BJ (cell line): ENCODE measurements at regions not wholly inside any gene's neighbourhood (a gene's known extent, or its start where the extent isn't known, plus 50 kb on each side); places are given as distances from the start of the nearest gene placed in this dataset.

Experiments used
- CTCF ChIA-PET: fragments of 350-600 bp; formaldehyde crosslinking; extraction: SDS; loops from one replicate; lab custom pipeline; 2021; ENCODE audit warnings: antibody characterized with exemption, inconsistent platforms; lab: Yijun Ruan, JAX
- POLR2A ChIA-PET: fragments of 300-600 bp; sonication (Branson Sonifier 250); formaldehyde crosslinking; extraction: SDS; loops from one replicate; lab custom pipeline; 2021; ENCODE audit warnings: antibody characterized with exemption; lab: Charles Lee
- DNase-seq: peaks from one replicate; pipeline ENCODE4 v3.0.0-alpha.2; 2011; ENCODE audit warnings: low read depth
- H3K27me3 ChIP-seq: 2 replicates; pipeline ENCODE4 v1.6.0; 2011; ENCODE audit warnings: low read length; ENCODE audit not compliant: control insufficient read depth, insufficient read depth
- H3K36me3 ChIP-seq: 2 replicates; pipeline ENCODE4 v1.5.1; 2011; ENCODE audit warnings: low read length; ENCODE audit not compliant: control insufficient read depth, insufficient read depth
- H3K4me3 ChIP-seq: 2 replicates; pipeline ENCODE4 v1.5.1; 2011; ENCODE audit warnings: low read depth, mild to moderate bottlenecking, control low read depth, low read length
- TF ChIP-seq, protein P1 (sequence below): IDR thresholded peaks from 2 replicates; pipeline ENCODE4 v1.5.1; 2011; ENCODE audit warnings: low read depth, mild to moderate bottlenecking, control low read depth, inconsistent platforms, low read length, moderate library complexity; ENCODE audit not compliant: insufficient read depth

DNA sequence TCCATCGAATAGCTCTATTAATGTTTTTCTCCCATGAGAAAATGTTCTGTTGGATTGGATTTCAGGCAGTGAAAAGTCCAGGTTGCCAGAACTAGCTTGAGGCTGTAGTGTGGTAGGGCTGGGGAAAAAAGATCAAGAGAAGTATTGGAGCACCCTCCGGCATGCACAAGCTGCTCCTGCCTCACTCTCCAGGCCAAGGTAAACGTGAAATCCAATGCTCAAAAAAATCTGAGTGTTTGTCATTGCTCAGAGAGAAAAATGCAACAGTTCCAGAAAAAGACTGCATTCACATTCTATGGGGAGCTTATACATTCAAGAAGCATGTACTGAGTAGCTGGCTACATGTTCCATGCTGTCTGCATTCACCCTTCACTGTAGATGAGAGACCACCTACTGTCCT, 680.9 kb upstream of the TBX3 start:
- TF ChIP-seq, protein P1, sequence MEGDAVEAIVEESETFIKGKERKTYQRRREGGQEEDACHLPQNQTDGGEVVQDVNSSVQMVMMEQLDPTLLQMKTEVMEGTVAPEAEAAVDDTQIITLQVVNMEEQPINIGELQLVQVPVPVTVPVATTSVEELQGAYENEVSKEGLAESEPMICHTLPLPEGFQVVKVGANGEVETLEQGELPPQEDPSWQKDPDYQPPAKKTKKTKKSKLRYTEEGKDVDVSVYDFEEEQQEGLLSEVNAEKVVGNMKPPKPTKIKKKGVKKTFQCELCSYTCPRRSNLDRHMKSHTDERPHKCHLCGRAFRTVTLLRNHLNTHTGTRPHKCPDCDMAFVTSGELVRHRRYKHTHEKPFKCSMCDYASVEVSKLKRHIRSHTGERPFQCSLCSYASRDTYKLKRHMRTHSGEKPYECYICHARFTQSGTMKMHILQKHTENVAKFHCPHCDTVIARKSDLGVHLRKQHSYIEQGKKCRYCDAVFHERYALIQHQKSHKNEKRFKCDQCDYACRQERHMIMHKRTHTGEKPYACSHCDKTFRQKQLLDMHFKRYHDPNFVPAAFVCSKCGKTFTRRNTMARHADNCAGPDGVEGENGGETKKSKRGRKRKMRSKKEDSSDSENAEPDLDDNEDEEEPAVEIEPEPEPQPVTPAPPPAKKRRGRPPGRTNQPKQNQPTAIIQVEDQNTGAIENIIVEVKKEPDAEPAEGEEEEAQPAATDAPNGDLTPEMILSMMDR: no peak
- ChIA-PET CTCF (interaction anchor here (1.0 to 1.1 kb wide), 2 partner anchors 9 to 11 kb away, joined by 3 to 4 read pairs; no protein-coding TSS in a partner anchor), POLR2A (no interaction called here)
- H3K27me3 ChIP-seq: no peaks in the 10 kb centered on the region
- no peak overlapping the region for H3K4me3 ChIP-seq
- no peaks in the 10 kb centered on the region for H3K36me3 ChIP-seq
- no peak for DNase-seq

DNA sequence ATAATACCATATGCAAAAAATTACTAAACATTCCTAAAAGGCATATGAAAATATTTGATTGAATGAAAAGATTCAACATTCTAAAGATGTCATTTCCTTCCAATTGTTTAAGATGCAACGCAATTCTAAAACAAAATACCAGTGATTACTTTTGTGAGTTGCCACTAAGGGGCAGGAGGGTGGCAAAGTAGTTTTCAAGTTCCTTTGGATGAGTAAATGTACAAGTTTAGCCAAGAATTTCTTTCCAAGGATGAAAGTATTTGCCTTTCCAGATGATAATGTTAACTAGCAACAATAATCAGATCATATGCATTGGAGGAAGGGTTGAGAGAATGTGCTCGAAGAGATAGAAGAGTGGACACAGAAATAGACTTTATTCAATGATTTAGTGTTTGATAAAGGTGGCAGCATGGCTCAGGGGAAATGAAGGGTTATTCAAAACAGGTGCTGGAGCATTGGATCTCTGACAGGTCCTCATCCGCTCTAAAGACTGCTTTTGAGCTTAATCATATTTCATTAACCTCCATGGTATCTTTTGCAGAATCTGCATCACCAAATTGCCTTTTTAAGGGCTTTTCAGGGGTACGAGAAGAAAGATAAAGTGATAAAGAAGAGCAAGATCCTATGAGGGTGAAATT, 678.5 kb upstream of the TBX3 start:
- Histone ChIP-seq H3K27me3 (no peaks in the 10 kb centered on the region), H3K36me3 (no peaks in the 10 kb centered on the region), H3K4me3 (no peak overlapping the region)
- no peak for DNase-seq
- TF ChIP-seq, protein P1: peak; percentile 39
- CTCF ChIA-PET: interaction anchor here (0.7 kb wide), 1 partner anchor 737 kb away, joined by 3 read pairs; no protein-coding TSS in a partner anchor
- POLR2A ChIA-PET: no interaction called here

DNA sequence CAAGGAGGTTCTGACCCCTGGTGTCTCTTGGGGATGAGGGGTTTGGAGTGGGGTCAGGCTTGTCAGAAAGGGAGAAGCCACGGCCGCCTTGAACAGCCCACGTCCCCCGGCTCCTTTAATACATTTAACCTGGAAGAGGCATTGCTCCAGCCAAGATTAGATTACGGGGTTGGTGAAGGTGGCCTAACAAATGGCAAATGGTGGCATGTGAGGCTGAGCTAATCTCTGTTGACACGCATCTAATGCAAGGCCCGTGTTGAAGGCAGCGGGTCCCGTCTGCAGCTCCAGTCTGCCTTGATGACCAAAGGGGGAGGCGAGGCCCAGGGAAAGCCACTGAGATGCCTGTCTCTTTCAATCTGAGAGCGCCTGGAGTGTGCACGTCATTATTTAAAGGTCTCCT, 673.7 kb upstream of the TBX3 start:
- DNase-seq: no peak
- ChIA-PET CTCF (interaction anchor here (0.6 to 1.2 kb wide), 3 partner anchors 12 to 610 kb away, joined by 3 to 4 read pairs (median 3); no protein-coding TSS in a partner anchor), POLR2A (no interaction called here)
- H3K36me3 ChIP-seq: no peaks in the 10 kb centered on the region
- TF ChIP-seq, protein P1: no peak
- no peaks in the 10 kb centered on the region for H3K27me3 ChIP-seq
- H3K4me3 ChIP-seq: no peak overlapping the region

DNA sequence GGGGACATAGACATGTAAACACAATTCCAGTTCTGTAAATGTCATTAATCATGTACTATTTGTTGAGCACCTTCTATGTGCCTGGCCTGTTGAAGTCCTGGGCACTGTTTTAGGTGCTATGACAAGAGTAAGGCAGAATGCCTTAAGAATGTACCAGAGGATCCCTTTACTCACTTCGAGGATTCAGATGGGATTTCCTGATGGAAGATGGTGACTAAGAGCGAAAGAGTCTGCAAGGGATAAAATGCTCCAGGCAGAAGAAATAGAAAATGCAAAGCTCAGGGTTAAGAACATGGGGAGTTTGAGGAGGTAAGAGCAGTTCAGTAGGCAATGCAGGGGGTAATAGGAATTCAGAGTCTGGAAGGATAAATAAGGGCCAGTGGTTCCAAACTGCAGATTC, 671.3 kb upstream of the TBX3 start:
- CTCF ChIA-PET: no interaction called here
- DNase-seq: no peak
- POLR2A ChIA-PET: no interaction called here
- TF ChIP-seq, protein P1: no peak
- H3K36me3 ChIP-seq: no peaks in the 10 kb centered on the region
- H3K27me3 ChIP-seq: no peaks in the 10 kb centered on the region
- H3K4me3 ChIP-seq: no peak overlapping the region

DNA sequence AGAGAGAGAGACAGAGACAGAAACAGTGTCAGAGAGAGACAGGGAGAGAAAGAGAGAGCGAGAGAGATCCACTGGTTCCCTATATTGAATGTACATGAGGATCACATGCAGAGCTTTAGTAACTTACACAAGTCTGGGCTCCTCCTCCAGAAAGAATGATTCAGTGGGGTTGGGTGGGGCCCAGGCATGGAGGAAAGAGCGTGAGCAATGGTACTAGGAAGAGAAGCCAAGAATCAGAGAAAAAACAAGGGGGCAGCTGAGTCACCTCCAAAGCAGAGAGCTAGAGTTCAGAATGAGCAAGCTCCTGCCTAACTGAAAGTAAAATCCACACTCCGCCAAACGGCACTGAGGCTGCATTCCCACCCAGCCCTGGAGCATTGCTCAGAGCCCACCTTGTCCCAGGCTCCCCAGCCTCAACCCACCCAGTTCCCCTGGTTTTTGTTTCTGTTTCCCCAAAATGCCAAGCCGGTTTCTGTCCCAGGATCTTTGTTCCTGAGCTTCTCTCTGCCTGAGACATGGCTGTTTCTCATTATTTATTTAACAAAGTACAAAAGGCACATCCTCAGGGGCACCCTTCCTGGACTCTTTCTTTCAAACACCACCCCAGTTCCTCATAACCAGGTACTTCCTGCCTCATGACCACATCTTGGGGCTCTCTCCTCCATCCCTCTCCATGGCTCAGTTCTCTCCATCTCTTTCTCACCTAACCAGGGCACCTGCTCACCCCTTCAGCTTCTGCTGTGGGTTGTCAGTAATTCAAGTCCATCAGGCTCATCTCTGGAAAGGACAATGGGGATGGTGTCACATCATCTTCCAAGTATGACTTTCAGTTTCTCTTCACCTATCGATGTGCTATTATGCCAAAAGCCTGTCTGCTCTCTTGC, 670.3 kb upstream of the TBX3 start:
- H3K36me3 ChIP-seq: no peaks in the 10 kb centered on the region
- peak; percentile 91 for DNase-seq
- ChIA-PET CTCF (interaction anchor here (1.0 to 1.3 kb wide), 2 partner anchors 11 to 15 kb away, joined by 3 read pairs; no protein-coding TSS in a partner anchor), POLR2A (interaction anchor here (0.6 kb wide), 2 partner anchors 71 to 217 kb away, joined by 3 to 4 read pairs; no protein-coding TSS in a partner anchor)
- TF ChIP-seq, protein P1: no peak
- H3K27me3 ChIP-seq: no peaks in the 10 kb centered on the region
- peak overlapping the region; percentile 39 for H3K4me3 ChIP-seq
